H1 (cell line): ENCODE measurements at regions not wholly inside any gene's neighbourhood (a gene's known extent, or its start where the extent isn't known, plus 50 kb on each side); places are given as distances from the start of the nearest gene placed in this dataset.

Source experiments
- CTCF ChIA-PET: fragments of 300-600 bp; sonication (Branson Sonifier 250); formaldehyde crosslinking; loops from one replicate; lab custom pipeline; 2021; ENCODE audit not compliant: partially characterized antibody; lab: Charles Lee
- POLR2A ChIA-PET: fragments of 300-600 bp; sonication (Branson Sonifier 250); formaldehyde crosslinking; loops from one replicate; lab custom pipeline; 2021; ENCODE audit warnings: inconsistent platforms; ENCODE audit not compliant: partially characterized antibody; lab: Charles Lee
- DNase-seq, 2 experiments: peaks; one replicate each; pipeline versions ENCODE4 v3.0.0 to v3.0.0-alpha.2; 2010 to 2022; ENCODE audit warnings: low spot score in 2 of 2, low read depth in 1 of 2, mixed read lengths in 1 of 2
- FAIRE-seq: peaks from 2 replicates; lab custom pipeline; 2011; peaks lifted over from hg19 to GRCh38; lab: Jason Lieb, UNC
- H2AFZ ChIP-seq: 2 replicates; pipeline ENCODE4 v1.8.1; 2012; ENCODE audit warnings: low read length, inconsistent platforms
- H2AK5ac ChIP-seq: 2 replicates; pipeline ENCODE4 v1.6.1; 2013; ENCODE audit warnings: low read depth, low read length
- H2BK120ac ChIP-seq: replicated peaks from 2 replicates; pipeline ENCODE3; 2013; ENCODE audit warnings: low read depth, low read length, inconsistent platforms
- H2BK12ac ChIP-seq: 2 replicates; pipeline ENCODE4 v1.6.1; 2013; ENCODE audit warnings: low read depth, low read length
- H2BK15ac ChIP-seq: 2 replicates; pipeline ENCODE4 v1.6.1; 2013; ENCODE audit warnings: low read length
- H2BK20ac ChIP-seq: 2 replicates; pipeline ENCODE4 v1.6.1; 2013; ENCODE audit warnings: low read length
- H2BK5ac ChIP-seq: 2 replicates; pipeline ENCODE4 v1.6.1; 2013; ENCODE audit warnings: low read depth, low read length
- H3K14ac ChIP-seq: 2 replicates; pipeline ENCODE4 v1.6.1; 2013; ENCODE audit warnings: inconsistent platforms; ENCODE audit not compliant: insufficient read length
- H3K18ac ChIP-seq: 2 replicates; pipeline ENCODE4 v1.6.1; 2013; ENCODE audit warnings: low read length; ENCODE audit errors: extremely low read depth
- H3K23ac ChIP-seq: 2 replicates; pipeline ENCODE4 v1.6.1; 2013; ENCODE audit warnings: inconsistent platforms; ENCODE audit not compliant: insufficient read length
- H3K23me2 ChIP-seq: 2 replicates; pipeline ENCODE4 v1.6.1; 2013; ENCODE audit warnings: low read depth, low read length
- H3K27ac ChIP-seq: 2 replicates; pipeline ENCODE4 v1.6.1; 2011; ENCODE audit warnings: low read depth, low read length, inconsistent platforms
- H3K27me3 ChIP-seq, 4 experiments: replicated peaks in 1 of 4; 1 replicate in 1 of 4; 2 replicates in 3 of 4; pipeline versions ENCODE4 v1.6.1 to v1.8.1; 2011 to 2013; ENCODE audit warnings: low read length in 3 of 4, mild to moderate bottlenecking in 3 of 4, inconsistent platforms in 2 of 4, mixed read lengths in 2 of 4, moderate library complexity in 1 of 4; ENCODE audit not compliant: control insufficient read depth in 3 of 4, insufficient read depth in 3 of 4; ENCODE audit errors: extremely low read depth in 1 of 4
- H3K36me3 ChIP-seq, 4 experiments: 2 replicates each; pipeline versions ENCODE4 v1.6.1 to v1.8.1; 2011 to 2013; ENCODE audit warnings: mild to moderate bottlenecking in 4 of 4, low read length in 3 of 4, moderate library complexity in 2 of 4, control low read depth in 1 of 4, inconsistent platforms in 1 of 4; ENCODE audit not compliant: insufficient read depth in 4 of 4, control insufficient read depth in 2 of 4
- H3K4ac ChIP-seq: replicated peaks from 2 replicates; pipeline ENCODE3; 2013; ENCODE audit warnings: low read length, low read depth, mixed read lengths, inconsistent platforms; ENCODE audit not compliant: insufficient read length
- H3K4me1 ChIP-seq, 4 experiments: replicated peaks in 1 of 4; 1 replicate in 1 of 4; 2 replicates in 3 of 4; pipeline versions ENCODE4 v1.6.1 to v1.8.1; 2011 to 2013; ENCODE audit warnings: low read length in 3 of 4, inconsistent platforms in 2 of 4, mixed read lengths in 1 of 4; ENCODE audit not compliant: insufficient read depth in 4 of 4, control insufficient read depth in 3 of 4
- H3K4me2 ChIP-seq, 2 experiments: 2 replicates each; pipeline versions ENCODE4 v1.6.1 to v1.8.1; 2011 to 2013; ENCODE audit warnings: low read depth in 2 of 2, low read length in 2 of 2, control low read depth in 1 of 2, inconsistent platforms in 1 of 2, mild to moderate bottlenecking in 1 of 2; ENCODE audit not compliant: insufficient read depth in 1 of 2
- H3K4me3 ChIP-seq, 4 experiments: fragments of 200-600, 300-600 bp in 1 of 4; sonication (generic), shearing (Covaris generic), sonication (Bioruptor Twin) in 1 of 4; 2 replicates each; pipeline versions ENCODE4 v1.5.1 to v1.8.1; 2011 to 2016; ENCODE audit warnings: low read length in 4 of 4, low read depth in 3 of 4, control low read depth in 2 of 4, inconsistent platforms in 2 of 4, mild to moderate bottlenecking in 2 of 4, mixed read lengths in 1 of 4, moderate library complexity in 1 of 4; ENCODE audit not compliant: insufficient read depth in 2 of 4; ENCODE audit errors: extremely low read depth in 1 of 4
- H3K56ac ChIP-seq: replicated peaks from 2 replicates; pipeline ENCODE3; 2013; ENCODE audit warnings: low read depth, mild to moderate bottlenecking, mixed read lengths, low read length, inconsistent platforms; ENCODE audit not compliant: insufficient read length
- H3K79me1 ChIP-seq: 2 replicates; pipeline ENCODE4 v1.6.1; 2013; ENCODE audit warnings: low read depth, low read length, control low read depth
- H3K79me2 ChIP-seq, 2 experiments: 2 replicates each; pipeline versions ENCODE4 v1.6.1 to v1.8.1; 2012 to 2013; ENCODE audit warnings: low read length in 2 of 2, mild to moderate bottlenecking in 2 of 2, inconsistent platforms in 1 of 2; ENCODE audit not compliant: insufficient read depth in 2 of 2, control insufficient read depth in 1 of 2
- H3K9ac ChIP-seq, 4 experiments: replicated peaks in 1 of 4; 1 replicate in 1 of 4; 2 replicates in 3 of 4; pipeline versions ENCODE4 v1.6.1 to v1.8.1; 2011 to 2013; ENCODE audit warnings: low read depth in 3 of 4, low read length in 3 of 4, control low read depth in 2 of 4, mild to moderate bottlenecking in 2 of 4, moderate library complexity in 2 of 4, inconsistent platforms in 1 of 4; ENCODE audit errors: extremely low read depth in 1 of 4
- H3K9me3 ChIP-seq, 2 experiments: 2 replicates each; pipeline versions ENCODE4 v1.6.1 to v1.8.1; 2012 to 2013; ENCODE audit warnings: mild to moderate bottlenecking in 2 of 2, moderate library complexity in 2 of 2, control low read depth in 1 of 2, inconsistent platforms in 1 of 2, low read depth in 1 of 2, low read length in 1 of 2, mixed read lengths in 1 of 2; ENCODE audit not compliant: insufficient read depth in 2 of 2
- H4K20me1 ChIP-seq, 2 experiments: replicated peaks in 1 of 2; 2 replicates each; pipeline versions ENCODE3 to v1.8.1; 2011 to 2013; ENCODE audit warnings: inconsistent platforms in 2 of 2, low read length in 2 of 2, mild to moderate bottlenecking in 1 of 2; ENCODE audit not compliant: insufficient read depth in 2 of 2, control insufficient read depth in 1 of 2
- H4K5ac ChIP-seq: 2 replicates; pipeline ENCODE4 v1.6.1; 2013; ENCODE audit warnings: low read length, low read depth, mixed read lengths, inconsistent platforms; ENCODE audit not compliant: insufficient read length
- H4K8ac ChIP-seq: 2 replicates; pipeline ENCODE4 v1.8.0; 2013; ENCODE audit warnings: mild to moderate bottlenecking, moderate library complexity, low read length, inconsistent platforms; ENCODE audit not compliant: insufficient read depth; ENCODE audit errors: extremely low read depth
- H4K91ac ChIP-seq: replicated peaks from 2 replicates; pipeline ENCODE3; 2013; ENCODE audit warnings: low read length, mixed read lengths, inconsistent platforms; ENCODE audit not compliant: insufficient read length
- CTBP2 ChIP-seq: IDR thresholded peaks from 2 replicates; pipeline ENCODE4 v1.7.0; 2011; ENCODE audit warnings: borderline replicate concordance, mild to moderate bottlenecking, moderate library complexity, mixed read lengths, low read length; ENCODE audit not compliant: insufficient read depth, insufficient read length
- EP300 ChIP-seq, 2 experiments: IDR thresholded peaks; 1 replicate in 1 of 2; 2 replicates in 1 of 2; pipeline ENCODE4 v1.6.1; 2011 to 2012; ENCODE audit warnings: low read depth in 2 of 2, low read length in 2 of 2, mild to moderate bottlenecking in 2 of 2, borderline replicate concordance in 1 of 2, inconsistent platforms in 1 of 2, moderate library complexity in 1 of 2
- NRF1 ChIP-seq: IDR thresholded peaks from 2 replicates; pipeline ENCODE4 v1.6.1; 2011; ENCODE audit warnings: mild to moderate bottlenecking, low read depth, low read length, improper control_type of control experiment
- SAP30 ChIP-seq: fragments of 300-600 bp; sonication (generic); IDR thresholded peaks from 2 replicates; pipeline ENCODE4 v1.7.1; 2012; ENCODE audit warnings: low read length, moderate library complexity, mild to moderate bottlenecking, inconsistent platforms; ENCODE audit not compliant: insufficient read depth, insufficient replicate concordance
- SP2 ChIP-seq: IDR thresholded peaks from 2 replicates; pipeline ENCODE4 v1.6.1; 2012; ENCODE audit warnings: mild to moderate bottlenecking, low read length, inconsistent platforms
- YY1 ChIP-seq: IDR thresholded peaks from 2 replicates; pipeline ENCODE4 v1.6.1; 2011; ENCODE audit warnings: low read depth, mild to moderate bottlenecking, low read length
- WGBS, 2 experiments: shearing (Covaris generic) in 1 of 2; methylation state at CpG; one replicate each; pipeline versions ENCODE4 v1.1.6 to v1.1.7; 2013 to 2015; ENCODE audit warnings: low lambda C conversion rate in 2 of 2, mixed read lengths in 2 of 2, inconsistent platforms in 1 of 2, low coverage in 1 of 2, missing lambda C conversion rate in 1 of 2; ENCODE audit not compliant: insufficient replicate concordance in 2 of 2, insufficient coverage in 1 of 2, insufficient read length in 1 of 2; ENCODE audit errors: extremely low coverage in 1 of 2, missing lambda C conversion rate in 1 of 2; 5-methylcytosine and 5-hydroxymethylcytosine counted together

DNA sequence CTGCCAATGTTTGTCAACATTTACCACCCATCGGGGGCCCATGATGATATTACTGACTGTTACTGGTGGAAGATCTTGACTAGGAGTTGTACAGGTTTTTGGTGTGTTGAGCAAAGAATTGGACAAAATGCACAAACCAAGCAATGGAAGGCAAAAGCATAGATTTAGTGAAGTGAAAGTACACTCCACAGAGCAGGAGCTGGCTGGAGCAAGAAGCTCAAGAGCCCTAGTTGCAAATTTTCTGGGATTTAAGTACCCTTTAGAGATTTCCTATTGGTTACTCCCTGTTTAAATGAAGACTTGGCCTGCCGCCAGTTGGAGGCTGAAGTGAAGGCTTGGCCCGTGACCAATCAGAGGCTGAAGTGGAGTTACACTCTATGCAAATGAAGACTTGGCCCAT, 128.6 kb upstream of the KL start:
- H4K20me1 ChIP-seq, result no peaks in the 10 kb centered on the region
- no peak overlapping the region for H2BK12ac ChIP-seq
- H3K4me2 ChIP-seq, result no peak overlapping the region
- H3K4ac ChIP-seq, result no peak overlapping the region
- no peak overlapping the region for H2BK120ac ChIP-seq
- H3K79me1 ChIP-seq, result no peaks in the 10 kb centered on the region
- H4K5ac ChIP-seq, result no peak overlapping the region
- no peak overlapping the region for H4K8ac ChIP-seq
- TF ChIP-seq EP300 (IDR thresholded peaks at IDR 0.05; ENCODE audit: borderline replicate concordance in 1 of 2, low read depth in 2 of 2, low read length in 2 of 2) (no peak), YY1 (no peak), SP2 (no peak), NRF1 (no peak), CTBP2 (no peak), SAP30 (no peak)
- peaks cover 4 to 5% of the 10 kb centered on the region in 2 experiments; a peak in 1 of 4 replicates for H3K9me3 ChIP-seq
- no peaks in the 10 kb centered on the region for H3K79me2 ChIP-seq
- no peaks in the 10 kb centered on the region for H3K23me2 ChIP-seq
- no peak overlapping the region for H2BK5ac ChIP-seq
- no peak overlapping the region for H2BK20ac ChIP-seq
- no peak overlapping the region for H3K9ac ChIP-seq
- no peak overlapping the region for H3K14ac ChIP-seq
- no peak overlapping the region for H2BK15ac ChIP-seq
- no peak overlapping the region for H2AK5ac ChIP-seq
- DNase-seq (no peak), FAIRE-seq (no peak)
- no peaks in the 10 kb centered on the region for H3K4me1 ChIP-seq
- H3K27me3 ChIP-seq, result no peaks in the 10 kb centered on the region
- no peak overlapping the region for H2AFZ ChIP-seq
- ChIA-PET CTCF (no interaction called here), POLR2A (no interaction called here)
- H3K4me3 ChIP-seq, result no peak overlapping the region
- H3K27ac ChIP-seq, result no peak overlapping the region
- H3K18ac ChIP-seq, result no peak overlapping the region
- H4K91ac ChIP-seq, result no peak overlapping the region
- H3K23ac ChIP-seq, result no peak overlapping the region
- no peaks in the 10 kb centered on the region for H3K36me3 ChIP-seq
- no peak overlapping the region for H3K56ac ChIP-seq
- WGBS, 2 experiments, result 93% methylated on average over 3 of the region's 3 CpGs; no CpG with 5 or more reads in 1 of the 2 experiments
